GM18951 (cell line): ENCODE measurements at regions not wholly inside any gene's neighbourhood (a gene's known extent, or its start where the extent isn't known, plus 50 kb on each side); places are given as distances from the start of the nearest gene placed in this dataset.
"Not testable (repeated sequence)": the region's sequence is repeated elsewhere in the genome, so short reads cannot be mapped to it uniquely, and the experiment has no call there.

Experiments used
- in situ Hi-C: fragments of 300-500 bp; cut with MboI; formaldehyde crosslinking; loops from one replicate; pipeline ENCODE4 v1.12.0; 2022; ENCODE audit warnings: low sequenced_read_pairs, mixed read lengths, inconsistent platforms; ENCODE audit not compliant: unreplicated experiment

- in situ Hi-C loops: not testable (repeated sequence)
These were observed 103.0 kb upstream of the FAM25C start for GRCh38 chr10:48102410-48103146.

DNA sequence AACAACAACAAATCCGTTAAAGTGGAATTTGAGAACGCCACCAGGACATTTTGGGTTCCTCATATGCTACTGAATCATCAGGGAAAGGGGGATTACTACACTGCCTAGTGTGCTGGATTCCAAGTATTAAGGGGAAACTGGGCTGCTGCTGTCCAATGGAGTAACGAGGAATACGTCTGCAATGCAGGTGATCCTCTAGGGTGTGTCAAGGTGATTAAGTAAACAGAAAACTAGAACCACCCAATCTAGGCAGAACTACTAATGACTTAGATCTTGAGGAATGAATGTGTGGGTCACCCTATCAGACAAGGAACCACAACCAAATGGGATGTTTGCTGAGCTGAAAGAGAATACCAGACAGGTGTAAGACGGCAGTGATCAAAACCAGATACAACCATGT, 99.3 kb upstream of the FAM25C start:
- in situ Hi-C loops: not testable (repeated sequence)

GRCh38 chr10:48090706-48091105, 91.1 kb upstream of the FAM25C start:
- in situ Hi-C loops: not testable (repeated sequence)

DNA sequence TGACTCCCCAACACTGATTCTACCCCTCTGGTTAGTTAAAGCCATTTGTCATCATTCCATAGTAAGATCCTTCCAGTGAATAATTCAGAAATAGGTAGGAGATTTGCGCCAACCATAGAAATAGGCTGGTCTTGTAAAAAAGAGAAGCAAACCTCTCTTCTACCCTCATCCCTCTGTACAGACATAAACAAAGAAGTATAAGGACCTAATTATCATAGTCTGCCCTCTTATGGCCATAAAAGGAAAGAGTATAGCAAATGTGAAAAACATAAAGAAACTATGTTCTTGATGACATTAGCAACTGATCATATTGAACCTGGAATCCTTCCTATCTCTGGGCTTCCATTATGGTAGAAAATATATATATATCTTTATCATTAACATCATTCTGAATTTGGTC, 88.5 kb upstream of the FAM25C start:
- in situ Hi-C loops: not testable (repeated sequence)

- in situ Hi-C loops: not testable (repeated sequence)
These were observed 84.9 kb upstream of the FAM25C start for GRCh38 chr10:48084446-48084845.

DNA sequence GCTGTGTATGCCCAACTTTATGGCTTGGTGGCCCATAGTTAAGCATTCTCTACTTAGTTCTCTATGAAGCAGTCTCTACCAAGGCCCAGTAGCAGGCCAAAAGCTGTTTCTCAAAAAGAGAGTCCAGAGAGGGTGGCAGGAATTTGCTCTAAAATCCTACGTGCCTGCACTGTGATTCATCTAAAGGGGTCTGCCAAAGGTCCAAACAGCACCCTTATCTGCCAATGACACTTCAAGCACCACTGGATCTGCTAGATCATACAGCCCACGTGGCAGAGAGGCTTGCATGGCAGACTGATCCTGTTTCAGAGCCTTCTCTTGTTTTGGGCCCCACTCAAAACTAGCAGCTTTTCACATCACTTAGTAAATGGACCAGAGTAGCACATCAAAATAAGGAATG, 71.6 kb upstream of the FAM25C start:
- in situ Hi-C loops: not testable (repeated sequence)

DNA sequence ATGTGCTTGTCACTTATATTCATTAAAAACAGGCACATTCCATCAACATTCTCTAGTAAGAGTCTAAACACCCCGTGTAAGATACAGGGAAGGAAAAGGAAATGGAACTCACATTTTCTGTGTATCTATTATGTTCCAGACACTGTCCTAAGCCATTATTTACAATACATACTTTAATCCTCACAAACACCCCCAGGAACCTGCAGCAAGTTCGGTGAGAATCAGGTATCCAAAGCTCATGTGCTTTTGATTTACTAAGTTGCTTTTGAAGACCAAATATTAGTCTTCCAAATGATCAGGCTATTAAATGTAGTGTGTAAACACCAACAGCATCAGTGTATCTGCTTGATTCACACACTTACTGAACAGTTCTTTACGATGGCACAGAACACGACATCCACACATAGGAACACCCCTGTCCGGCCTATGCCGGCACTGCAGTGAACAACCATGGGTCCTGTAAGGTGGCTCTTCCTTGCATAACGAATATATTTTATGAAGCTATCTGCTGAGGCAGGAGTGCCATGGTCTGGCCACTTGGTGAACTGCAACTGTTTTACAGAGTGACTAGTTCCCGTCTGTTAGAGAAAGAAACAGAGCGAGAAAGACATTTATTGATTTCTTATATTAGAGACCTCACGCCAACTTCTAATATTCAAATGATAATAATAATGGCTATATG, 64.5 kb upstream of the FAM25C start:
- in situ Hi-C loops: not testable (repeated sequence)

DNA sequence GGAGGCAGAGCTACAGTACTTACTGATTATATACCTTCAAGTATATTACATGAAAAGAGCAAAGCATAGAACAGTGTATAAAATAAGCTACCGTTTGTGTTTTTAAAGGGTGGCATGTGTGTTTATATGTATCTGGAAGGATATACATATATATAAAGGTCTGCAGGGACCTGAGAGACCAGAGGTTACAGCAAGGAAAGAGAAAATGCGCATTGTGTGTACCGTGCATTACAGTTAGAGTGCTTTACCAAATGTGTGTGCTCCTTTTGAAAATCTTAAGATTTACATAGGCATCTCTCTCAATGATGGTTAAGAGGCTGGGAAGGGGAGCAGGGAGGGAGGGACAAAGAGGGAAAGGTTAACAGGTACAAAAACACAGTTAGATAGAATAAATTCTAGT, 55.8 kb upstream of the FAM25C start:
- in situ Hi-C loops: loop anchor here (10.0 kb wide), 1 partner anchor 1261 kb away; no protein-coding TSS in a partner anchor
